Endothelial cell (in vitro differentiated cells): ENCODE measurements at regions not wholly inside any gene's neighbourhood (a gene's known extent, or its start where the extent isn't known, plus 50 kb on each side); places are given as distances from the start of the nearest gene placed in this dataset.

ENCODE experiments used
- DNase-seq: peaks from one replicate; pipeline ENCODE4 v3.0.0; 2021; ENCODE audit warnings: low spot score
- H3K27ac Mint-ChIP-seq: one replicate; pipeline ENCODE4 v1.8.0; 2021; ENCODE audit warnings: mixed read lengths, inconsistent platforms; ENCODE audit not compliant: unreplicated experiment
- H3K27me3 Mint-ChIP-seq: one replicate; pipeline ENCODE4 v1.8.0; 2021; ENCODE audit warnings: mild to moderate bottlenecking, moderate library complexity, mixed read lengths, inconsistent platforms; ENCODE audit not compliant: unreplicated experiment
- H3K36me3 Mint-ChIP-seq: one replicate; pipeline ENCODE4 v1.8.0; 2021; ENCODE audit warnings: mild to moderate bottlenecking, low read depth, mixed read lengths, inconsistent platforms; ENCODE audit not compliant: unreplicated experiment
- H3K4me1 Mint-ChIP-seq: one replicate; pipeline ENCODE4 v1.8.0; 2021; ENCODE audit warnings: mild to moderate bottlenecking, mixed read lengths, inconsistent platforms; ENCODE audit not compliant: unreplicated experiment
- H3K4me3 Mint-ChIP-seq: one replicate; pipeline ENCODE4 v1.8.0; 2021; ENCODE audit warnings: mild to moderate bottlenecking, mixed read lengths, inconsistent platforms; ENCODE audit not compliant: unreplicated experiment
- H3K9me3 Mint-ChIP-seq: one replicate; pipeline ENCODE4 v1.8.0; 2021; ENCODE audit warnings: mixed read lengths, inconsistent platforms; ENCODE audit not compliant: unreplicated experiment
- CTCF ChIP-seq: fragments of 200-600 bp; sonication (generic); IDR thresholded peaks from one replicate; pipeline ENCODE4 v1.5.0; 2021; ENCODE audit warnings: antibody characterized with exemption; ENCODE audit not compliant: unreplicated experiment

GRCh38 chr20:5426026-5426425 lies 109.3 kb upstream of the PROKR2 start:
- no peak overlapping the region for H3K27ac Mint-ChIP-seq
- TF ChIP-seq CTCF = no peak
- no peak overlapping the region for H3K4me3 Mint-ChIP-seq
- H3K9me3 Mint-ChIP-seq = no peaks in the 10 kb centered on the region
- no peak for DNase-seq
- no peaks in the 10 kb centered on the region for H3K36me3 Mint-ChIP-seq
- H3K27me3 Mint-ChIP-seq = no peaks in the 10 kb centered on the region
- H3K4me1 Mint-ChIP-seq = no peaks in the 10 kb centered on the region

GRCh38 chr20:5416086-5416485 lies 99.3 kb upstream of the PROKR2 start:
- Mint-ChIP-seq H3K27me3 (peaks cover 2% of the 10 kb centered on the region), H3K4me3 (no peak overlapping the region), H3K9me3 (no peaks in the 10 kb centered on the region), H3K27ac (no peak overlapping the region), H3K36me3 (no peaks in the 10 kb centered on the region), H3K4me1 (no peaks in the 10 kb centered on the region)
- TF ChIP-seq CTCF = no peak
- DNase-seq = no peak

GRCh38 chr20:5413394-5413793 lies 96.6 kb upstream of the PROKR2 start:
- H3K27ac Mint-ChIP-seq = no peak overlapping the region
- H3K36me3 Mint-ChIP-seq = no peaks in the 10 kb centered on the region
- H3K4me3 Mint-ChIP-seq = no peak overlapping the region
- DNase-seq = no peak
- TF ChIP-seq CTCF = no peak
- no peaks in the 10 kb centered on the region for H3K4me1 Mint-ChIP-seq
- no peaks in the 10 kb centered on the region for H3K9me3 Mint-ChIP-seq
- H3K27me3 Mint-ChIP-seq = peaks cover 2% of the 10 kb centered on the region

GRCh38 chr20:5410470-5410869 lies 93.7 kb upstream of the PROKR2 start:
- no peak for DNase-seq
- Mint-ChIP-seq H3K27ac (no peak overlapping the region), H3K4me3 (no peak overlapping the region), H3K36me3 (no peaks in the 10 kb centered on the region), H3K27me3 (no peaks in the 10 kb centered on the region), H3K4me1 (peaks cover 12% of the 10 kb centered on the region), H3K9me3 (no peaks in the 10 kb centered on the region)
- TF ChIP-seq CTCF = no peak

GRCh38 chr20:5402903-5403531 lies 86.3 kb upstream of the PROKR2 start:
- Mint-ChIP-seq H3K27me3 (no peaks in the 10 kb centered on the region), H3K27ac (no peak overlapping the region), H3K4me1 (peaks cover 14% of the 10 kb centered on the region), H3K36me3 (no peaks in the 10 kb centered on the region), H3K4me3 (no peak overlapping the region), H3K9me3 (no peaks in the 10 kb centered on the region)
- peak; percentile 55 for DNase-seq
- TF ChIP-seq CTCF = peak; percentile 74
